Activated CD8-positive, alpha-beta memory T cell treated with anti-CD3 and anti-CD28 coated beads for 24 hours (primary cell): ENCODE measurements at regions not wholly inside any gene's neighbourhood (a gene's known extent, or its start where the extent isn't known, plus 50 kb on each side); places are given as distances from the start of the nearest gene placed in this dataset.

Experiments
- DNase-seq: peaks from one replicate; pipeline ENCODE4 v3.0.0-alpha.2; 2020

DNA sequence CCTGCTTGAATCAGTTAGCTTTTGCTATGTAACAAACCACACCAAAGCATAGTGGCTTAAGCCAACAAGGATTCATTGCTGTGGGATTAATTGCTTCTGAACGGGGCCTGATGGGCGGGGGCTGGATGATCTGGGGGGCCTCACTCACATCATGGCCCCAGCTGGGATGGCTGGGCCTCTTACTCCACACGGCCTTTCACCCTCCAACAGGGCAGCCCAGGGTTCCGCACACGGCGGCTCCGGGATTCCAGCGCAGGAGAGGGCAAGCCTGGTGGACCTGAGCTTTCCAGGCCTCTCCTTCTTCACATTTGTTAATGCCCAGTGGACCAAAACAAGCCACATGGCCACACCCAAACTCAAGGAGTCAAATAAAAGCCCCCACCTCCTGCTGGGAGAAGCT, 86.3 kb upstream of the PHLPP1 start:
- no peak for DNase-seq

GRCh38 chr18:62631173-62631572, 84.2 kb upstream of the PHLPP1 start:
- no peak for DNase-seq

GRCh38 chr18:62632788-62633455, 82.4 kb upstream of the PHLPP1 start:
- no peak for DNase-seq

- DNase-seq = no peak
Observed at GRCh38 chr18:62634458-62634857, 80.9 kb upstream of the PHLPP1 start.

DNA sequence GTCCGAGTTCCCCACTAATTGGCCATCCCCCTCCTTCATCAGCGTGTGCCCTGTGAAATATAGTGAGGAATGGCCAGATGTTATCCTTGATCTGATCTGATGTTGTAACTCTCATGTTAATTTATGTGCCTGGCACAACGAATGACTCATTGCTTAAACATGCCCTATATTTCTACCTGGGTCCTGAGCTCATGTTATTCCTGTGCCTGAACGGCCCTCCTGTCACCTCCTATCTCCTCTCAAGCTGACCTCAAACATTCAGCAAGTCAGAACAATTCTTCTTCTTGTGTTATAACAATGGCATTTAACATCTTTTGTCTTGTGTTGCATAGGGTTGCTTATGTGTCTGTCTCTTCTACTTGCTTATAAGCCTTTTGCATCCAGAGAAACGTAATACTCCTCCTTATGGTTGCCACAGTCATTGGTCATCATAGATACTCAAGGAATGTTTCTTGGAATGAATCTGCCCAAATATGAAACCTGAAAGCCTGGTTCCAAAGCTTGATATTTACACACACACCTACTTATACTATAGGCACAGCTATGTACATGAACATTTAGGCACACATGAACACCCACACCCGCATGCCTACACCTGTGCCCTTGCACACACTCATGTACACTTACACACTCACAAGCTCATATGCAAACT, 80.2 kb upstream of the PHLPP1 start:
- no peak for DNase-seq

DNA sequence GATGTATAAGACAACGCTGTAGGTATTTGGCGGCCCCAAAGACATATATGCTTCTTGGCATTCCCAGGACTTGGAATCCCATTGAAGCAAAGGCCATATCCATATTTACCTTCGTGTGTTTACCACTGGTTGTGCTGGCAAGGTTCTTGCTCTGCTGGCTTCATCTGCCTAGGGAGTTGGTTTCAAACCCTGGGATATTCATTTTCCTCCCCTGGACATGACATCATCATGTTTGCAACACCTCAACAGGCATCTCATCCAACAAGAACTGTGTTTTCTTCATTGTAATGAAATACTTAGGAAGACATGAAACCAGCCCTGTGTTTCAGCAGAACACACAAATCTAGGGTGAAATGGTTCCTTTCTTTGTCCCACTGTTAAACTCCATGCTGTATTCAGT, 77.9 kb upstream of the PHLPP1 start:
- no peak for DNase-seq

- DNase-seq = peak; percentile 70
Observed at GRCh38 chr18:62637807-62638687, 77.3 kb upstream of the PHLPP1 start.

- no peak for DNase-seq
Observed at GRCh38 chr18:62643181-62643580, 72.2 kb upstream of the PHLPP1 start.

DNA sequence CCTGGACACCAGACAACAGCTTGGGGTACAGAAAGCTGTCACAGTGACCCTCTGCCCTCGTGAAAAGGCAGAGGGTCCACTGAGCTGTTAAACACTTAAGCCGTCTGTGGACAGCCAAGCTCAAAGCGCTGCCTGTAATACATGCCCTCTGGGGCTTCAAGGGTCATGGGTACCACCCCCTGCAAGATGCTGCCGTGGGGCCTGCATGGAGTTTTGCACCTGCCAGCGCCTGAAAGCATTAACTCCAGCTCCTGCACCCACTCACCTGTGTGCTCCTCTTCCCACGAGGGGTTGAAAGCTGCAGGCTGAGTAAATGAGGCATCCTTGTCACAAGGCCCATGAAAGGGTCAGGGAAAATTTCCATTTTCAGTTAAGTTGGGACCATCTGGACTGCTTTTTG, 70.6 kb upstream of the PHLPP1 start:
- no peak for DNase-seq

DNA sequence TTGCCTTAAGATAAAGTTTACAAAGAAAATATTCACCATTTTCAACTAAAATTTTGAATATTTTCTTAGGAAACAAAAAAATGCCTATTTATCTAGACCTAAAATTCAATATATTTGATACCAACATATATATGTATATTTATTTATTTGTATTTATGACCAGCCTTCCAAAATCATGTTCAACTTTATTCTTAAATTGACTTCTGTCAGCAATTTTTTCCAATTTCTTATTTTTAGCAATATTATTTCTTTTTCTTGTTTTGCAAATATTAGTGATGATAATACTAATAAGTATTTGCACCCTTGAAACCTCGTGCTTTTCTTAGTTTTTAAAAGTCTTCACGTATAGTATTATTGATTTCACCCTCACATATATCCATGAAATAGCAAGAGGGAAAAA, 68.2 kb upstream of the PHLPP1 start:
- no peak for DNase-seq

GRCh38 chr18:62648045-62648678, 67.2 kb upstream of the PHLPP1 start:
- DNase-seq = peak; percentile 13

DNA sequence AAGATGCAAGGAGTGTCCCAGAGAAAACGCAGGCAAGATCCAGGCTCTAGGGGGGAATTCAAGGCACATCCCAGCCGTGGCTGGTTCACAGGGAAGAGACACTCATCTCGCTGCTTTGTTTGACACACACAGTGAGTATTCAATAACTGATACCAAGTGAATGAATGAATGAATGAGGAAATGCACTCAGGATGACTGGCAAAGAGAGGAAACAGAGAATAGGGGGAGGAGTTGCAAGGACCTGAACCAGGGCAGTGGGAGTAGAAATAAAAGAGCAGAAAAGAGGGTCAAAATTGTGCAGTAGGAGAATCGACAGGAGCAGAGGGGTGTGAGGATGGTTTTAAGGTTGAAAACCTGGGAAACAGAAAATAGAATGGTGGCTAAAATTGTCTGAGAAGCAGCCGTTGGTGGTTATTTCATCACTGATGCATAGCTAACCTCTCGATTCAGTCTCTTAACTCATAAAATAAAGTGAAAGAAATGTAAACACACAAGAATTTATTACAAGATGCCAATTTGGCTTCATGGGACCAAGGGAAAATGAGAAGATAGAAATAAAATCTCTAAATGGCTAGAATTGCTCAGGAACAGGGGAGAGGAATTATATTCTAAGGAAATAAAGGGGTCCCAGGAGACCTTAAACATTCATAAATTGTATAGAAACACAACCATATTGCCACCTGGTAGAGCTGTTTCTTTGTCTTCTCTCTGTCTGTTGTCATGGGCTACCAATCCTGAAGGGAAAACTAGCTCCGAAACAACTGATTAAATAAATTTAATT, 63.9 kb upstream of the PHLPP1 start:
- DNase-seq = no peak

DNA sequence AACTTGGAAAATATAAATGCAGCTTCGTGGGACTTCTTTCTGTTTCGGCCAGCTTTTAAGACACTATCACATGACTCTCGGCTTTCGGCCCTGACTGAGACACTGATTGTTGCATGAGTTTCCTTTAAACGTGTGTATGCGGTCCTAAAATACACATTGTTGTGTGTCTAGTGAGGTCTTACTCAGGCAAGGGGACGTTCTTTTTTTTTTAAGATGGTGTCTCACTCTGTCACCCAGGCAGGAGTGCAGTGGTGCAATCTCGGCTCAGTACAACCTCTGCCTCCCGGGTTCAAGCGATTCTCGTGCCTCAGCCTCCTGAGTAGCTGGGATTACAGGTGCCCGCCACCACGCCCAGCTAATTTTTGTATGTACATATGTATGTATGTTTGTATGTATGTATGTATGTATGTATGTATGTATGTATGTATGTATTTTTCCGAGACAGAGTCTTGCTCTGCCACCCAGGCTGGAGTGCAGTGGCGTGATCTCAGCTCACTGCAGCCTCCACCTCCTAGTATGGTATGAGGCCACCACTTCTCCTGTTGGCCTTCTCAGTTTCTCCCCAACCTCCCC, 63.2 kb upstream of the PHLPP1 start:
- peak; percentile 19 for DNase-seq

DNA sequence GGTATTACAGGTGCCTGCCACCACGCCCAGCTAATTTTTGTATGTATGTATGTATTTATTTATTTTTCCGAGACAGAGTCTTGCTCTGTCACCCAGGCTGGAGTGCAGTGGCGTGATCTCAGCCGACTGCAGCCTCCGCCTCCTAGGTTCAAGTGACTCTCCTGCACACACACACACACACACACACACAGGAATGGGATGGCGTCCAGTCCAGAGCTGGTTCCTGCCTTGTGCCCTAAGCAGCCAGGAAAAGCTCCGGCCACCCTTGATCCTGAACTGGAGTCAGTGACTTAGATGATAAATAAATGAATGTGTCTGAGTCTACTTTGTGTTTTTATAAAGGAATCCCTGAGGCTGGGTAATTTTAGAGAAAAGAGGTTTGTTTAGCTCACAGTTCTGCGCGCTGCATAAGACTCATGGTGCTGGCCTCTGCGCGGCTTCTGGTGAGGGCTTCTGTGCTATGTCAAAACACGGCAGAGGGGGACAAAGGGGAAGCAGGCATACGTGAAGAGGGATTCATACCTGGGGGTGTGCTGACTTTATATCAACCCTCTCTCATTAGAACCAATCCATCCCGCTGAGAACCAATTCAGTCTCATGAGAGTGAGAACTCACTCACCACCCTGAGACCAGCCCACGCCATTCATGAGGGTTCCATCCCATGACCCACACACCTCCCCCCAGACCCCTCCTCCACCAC, 59.7 kb upstream of the PHLPP1 start:
- DNase-seq = peak; percentile 30

DNA sequence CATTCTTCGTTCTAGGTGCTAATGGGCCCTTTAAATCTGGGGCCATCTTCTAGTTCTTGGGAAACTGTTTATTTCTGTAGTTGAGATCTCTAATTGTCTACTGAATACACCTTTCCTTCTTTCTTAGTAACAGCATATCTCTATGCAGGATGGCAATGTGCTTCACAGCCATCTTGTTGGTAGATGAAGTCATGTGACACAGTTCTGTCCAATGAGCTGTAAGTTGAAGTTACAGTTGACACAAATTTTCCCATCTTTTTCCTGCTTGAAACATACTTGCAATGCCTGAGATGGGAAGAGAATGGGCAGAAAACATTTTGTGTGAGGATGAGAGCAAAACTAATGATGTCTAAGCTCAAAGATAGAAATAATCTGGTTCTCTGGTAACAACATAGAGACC, 57.3 kb upstream of the PHLPP1 start:
- no peak for DNase-seq

DNA sequence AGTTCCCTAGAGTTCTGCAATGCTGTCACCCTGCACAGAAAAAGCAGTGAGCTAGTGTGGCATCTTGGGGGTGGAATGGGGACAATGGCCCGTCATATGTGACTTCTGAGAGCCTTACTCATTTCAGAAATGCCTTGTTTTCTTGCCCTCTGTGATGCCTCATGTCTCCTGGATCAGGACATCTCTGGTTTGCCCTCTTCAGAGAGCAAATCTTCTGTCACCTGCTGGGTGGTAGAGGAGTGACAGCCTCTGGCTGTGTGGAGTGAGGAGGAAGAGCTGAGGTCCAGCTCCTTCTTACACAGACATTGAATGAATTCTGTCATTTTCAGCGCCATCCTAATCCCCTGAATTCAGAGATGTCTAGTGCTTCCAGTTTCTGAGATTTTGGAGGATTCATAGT, 55.6 kb upstream of the PHLPP1 start:
- DNase-seq = no peak

GRCh38 chr18:62660691-62661090, 54.6 kb upstream of the PHLPP1 start:
- no peak for DNase-seq

GRCh38 chr18:62663731-62664336, 51.5 kb upstream of the PHLPP1 start:
- DNase-seq = no peak

- no peak for DNase-seq
Observed at GRCh38 chr18:62664414-62664813, 50.9 kb upstream of the PHLPP1 start.

GRCh38 chr18:62665188-62665587, 50.2 kb upstream of the PHLPP1 start:
- DNase-seq = no peak
